K562 (cell line): ENCODE measurements at regions not wholly inside any gene's neighbourhood (a gene's known extent, or its start where the extent isn't known, plus 50 kb on each side); places are given as distances from the start of the nearest gene placed in this dataset.

Source experiments
- ATAC-seq: fragments of 200-7000 bp; cut with Tn5 transposase; 3 replicates; pipeline ENCODE4 v1.9.1; 2020; ENCODE audit warnings: moderate library complexity
- BruUV-seq: library from RNA; stranded (reverse); fragments of 400-500 nt; replicated peaks from 2 replicates; lab custom pipeline; 2021; lab: Mats Ljungman, UMichigan
- CTCF ChIA-PET: fragments of 300-600 bp; formaldehyde crosslinking; extraction: SDS; loops from one replicate; lab custom pipeline; 2021; ENCODE audit warnings: low intra/inter-chr PET ratio; lab: Yijun Ruan, JAX
- POLR2A ChIA-PET: fragments of 300-600, 350-650 bp; sonication (Branson Sonifier 250); formaldehyde crosslinking; extraction: SDS; loops from one replicate; lab custom pipeline; 2021; ENCODE audit warnings: antibody characterized with exemption, inconsistent platforms; lab: Yijun Ruan, JAX
- DNase-seq, 4 experiments: peaks; one replicate each; pipeline versions ENCODE4 v3.0.0 to v3.0.0-alpha.2; 2011 to 2018; ENCODE audit warnings: low spot score in 3 of 4, mixed read lengths in 3 of 4; ENCODE audit errors: extremely low read depth in 1 of 4
- FAIRE-seq: peaks from 2 replicates; lab custom pipeline; 2011; peaks lifted over from hg19 to GRCh38; lab: Jason Lieb, UNC
- H2AFZ ChIP-seq: 2 replicates; pipeline ENCODE4 v1.6.0; 2011; ENCODE audit warnings: low read depth, low read length, control low read depth, inconsistent platforms
- H3K27ac ChIP-seq: fragments of 200-600 bp; 3 replicates; pipeline ENCODE4 v1.8.0; 2011; ENCODE audit warnings: low read depth, mild to moderate bottlenecking, control low read depth, inconsistent platforms, low read length, moderate library complexity, mixed read lengths; ENCODE audit errors: extremely low read depth
- H3K27me3 ChIP-seq, 2 experiments: fragments of 300-600 bp in 1 of 2; 2 replicates in 1 of 2; 3 replicates in 1 of 2; pipeline versions ENCODE4 v1.6.0 to v1.8.0; 2011; ENCODE audit warnings: inconsistent platforms in 2 of 2, low read length in 2 of 2, mild to moderate bottlenecking in 1 of 2, mixed read lengths in 1 of 2, moderate library complexity in 1 of 2; ENCODE audit not compliant: control insufficient read depth in 2 of 2, insufficient read depth in 2 of 2
- H3K36me3 ChIP-seq: fragments of 300-600 bp; 3 replicates; pipeline ENCODE4 v1.8.0; 2011; ENCODE audit warnings: mild to moderate bottlenecking, low read length, inconsistent platforms; ENCODE audit not compliant: control insufficient read depth, insufficient read depth
- H3K4me1 ChIP-seq, 2 experiments: fragments of 200-600 bp in 1 of 2; replicated peaks in 1 of 2; 2 replicates in 1 of 2; 3 replicates in 1 of 2; pipeline versions ENCODE4 v1.5.1 to v1.8.0; 2011; ENCODE audit warnings: inconsistent platforms in 2 of 2, low read length in 2 of 2, mild to moderate bottlenecking in 1 of 2, mixed read lengths in 1 of 2, moderate library complexity in 1 of 2; ENCODE audit not compliant: control insufficient read depth in 2 of 2, insufficient read depth in 2 of 2
- H3K4me2 ChIP-seq: 2 replicates; pipeline ENCODE4 v1.6.1; 2011; ENCODE audit warnings: low read length, control low read depth, inconsistent platforms, mixed read lengths; ENCODE audit not compliant: insufficient read depth
- H3K4me3 ChIP-seq: fragments of 200-600 bp; sonication (generic), shearing (Covaris generic); 2 replicates; pipeline ENCODE4 v1.5.1; 2016; ENCODE audit warnings: control low read depth, inconsistent platforms
- H3K79me2 ChIP-seq: fragments of 200-600 bp; 3 replicates; pipeline ENCODE4 v1.8.0; 2011; ENCODE audit warnings: low read length, inconsistent platforms; ENCODE audit not compliant: control insufficient read depth, insufficient read depth
- H3K9ac ChIP-seq, 2 experiments: 2 replicates each; pipeline versions ENCODE4 v1.6.0 to v1.6.1; 2011; ENCODE audit warnings: low read depth in 2 of 2, low read length in 2 of 2, control low read depth in 1 of 2, inconsistent platforms in 1 of 2, mild to moderate bottlenecking in 1 of 2, mixed read lengths in 1 of 2; ENCODE audit not compliant: insufficient read depth in 1 of 2
- H3K9me1 ChIP-seq: one replicate; pipeline ENCODE4 v1.6.0; 2011; ENCODE audit warnings: inconsistent platforms, mild to moderate bottlenecking, low read length, moderate library complexity; ENCODE audit not compliant: control insufficient read depth, insufficient read depth
- H3K9me3 ChIP-seq: replicated peaks from 2 replicates; pipeline ENCODE4 v1.5.1; 2011; ENCODE audit warnings: low read depth, low read length, inconsistent platforms; ENCODE audit not compliant: control insufficient read depth, insufficient read depth
- H4K20me1 ChIP-seq: replicated peaks from 2 replicates; pipeline ENCODE4 v1.6.1; 2011; ENCODE audit warnings: low read length, inconsistent platforms, mixed read lengths; ENCODE audit not compliant: control insufficient read depth, insufficient read depth
- ESRRA ChIP-seq: fragments of 450-650 bp; IDR thresholded peaks from 2 replicates; pipeline ENCODE4 v1.6.1; 2014; ENCODE audit warnings: low read depth, mild to moderate bottlenecking, moderate library complexity, borderline replicate concordance
- FOS ChIP-seq: IDR thresholded peaks from 3 replicates; pipeline ENCODE4 v1.6.1; 2011; ENCODE audit not compliant: insufficient read length; ENCODE audit errors: extremely low read depth
- GTF2E2 ChIP-seq: fragments of 200-800 bp; sonication (Bioruptor generic); IDR thresholded peaks from 2 replicates; pipeline ENCODE4 v1.6.1; 2016; ENCODE audit warnings: missing genetic modification characterization, missing compliant biosample characterization
- IFI16 ChIP-seq: fragments of 250-450 bp; sonication (Bioruptor Pico); IDR thresholded peaks from 2 replicates; pipeline ENCODE4 v2.1.2; 2022; ENCODE audit warnings: mild to moderate bottlenecking, inconsistent platforms
- KAT7 ChIP-seq: sonication (generic); formaldehyde crosslinking; IDR thresholded peaks from 2 replicates; pipeline ENCODE4 v1.8.0; 2022; ENCODE audit warnings: missing genetic modification reagents, mild to moderate bottlenecking, borderline replicate concordance
- NFIX ChIP-seq: fragments of 250-450 bp; sonication (Bioruptor Pico); IDR thresholded peaks from 2 replicates; pipeline ENCODE4 v1.4.0; 2020; ENCODE audit warnings: low read depth, mild to moderate bottlenecking, moderate library complexity
- NR1H2 ChIP-seq: sonication (generic); formaldehyde crosslinking; IDR thresholded peaks from 2 replicates; pipeline ENCODE4 v1.4.0; 2020; ENCODE audit warnings: mild to moderate bottlenecking, missing genetic modification reagents
- NUFIP1 ChIP-seq: fragments of 450-650 bp; IDR thresholded peaks from 2 replicates; pipeline ENCODE4 v1.6.1; 2018; ENCODE audit not compliant: partially characterized antibody
- SAFB2 ChIP-seq: fragments of 200-400 bp; formaldehyde crosslinking; IDR thresholded peaks from 2 replicates; pipeline ENCODE4 v1.6.1; 2018; ENCODE audit warnings: borderline replicate concordance, low read length, low read depth, moderate library complexity; ENCODE audit not compliant: severe bottlenecking
- SIN3A ChIP-seq, 2 experiments: fragments of 150-350 bp in 1 of 2; IDR thresholded peaks; 2 replicates each; pipeline ENCODE4 v1.6.1; 2011 to 2016; ENCODE audit warnings: borderline replicate concordance in 2 of 2, low read depth in 2 of 2, low read length in 2 of 2, mild to moderate bottlenecking in 2 of 2, moderate library complexity in 2 of 2; ENCODE audit not compliant: control insufficient read depth in 1 of 2
- SREBF1 ChIP-seq: fragments of 150-350 bp; IDR thresholded peaks from 2 replicates; pipeline ENCODE4 v1.6.1; 2014; ENCODE audit warnings: antibody characterized with exemption, low read depth, low read length, borderline replicate concordance
- SRSF7 ChIP-seq: fragments of 200-400 bp; formaldehyde crosslinking; optimal IDR thresholded peaks from 2 replicates; pipeline ENCODE3; 2017; ENCODE audit warnings: mild to moderate bottlenecking, low read depth, low read length
- USF1 ChIP-seq: sonication (generic); formaldehyde crosslinking; IDR thresholded peaks from 2 replicates; pipeline ENCODE4 v1.9.0; 2022; ENCODE audit warnings: mild to moderate bottlenecking, missing genetic modification reagents
- ZBTB8A ChIP-seq: fragments of 450-650 bp; IDR thresholded peaks from 2 replicates; pipeline ENCODE4 v1.6.1; 2018; ENCODE audit warnings: mild to moderate bottlenecking, moderate library complexity; ENCODE audit not compliant: partially characterized antibody
- ZNF24 ChIP-seq: fragments of 450-650 bp; IDR thresholded peaks from 2 replicates; pipeline ENCODE4 v1.6.1; 2016
- WGBS: fragments of 100-300 bp; shearing (Covaris generic); methylation state at CpG from one replicate; pipeline ENCODE4 v1.1.6; 2016; ENCODE audit warnings: low coverage, mixed read lengths; ENCODE audit not compliant: insufficient coverage; ENCODE audit errors: missing lambda C conversion rate; 5-methylcytosine and 5-hydroxymethylcytosine counted together
- in situ Hi-C: fragments of 300-500 bp; cut with MboI; formaldehyde crosslinking; loops from 4 replicates; pipeline ENCODE4 v1.15.0; 2018; ENCODE audit warnings: inconsistent platforms, mixed read lengths
- intact Hi-C: fragments of 100-400 bp; cut with micrococcal nuclease; formaldehyde crosslinking; loops from 2 replicates; pipeline ENCODE4 v1.14.2; 2022
- TF ChIP-seq, protein P1 (sequence below): sonication (generic); formaldehyde crosslinking; IDR thresholded peaks from 2 replicates; pipeline ENCODE4 v1.8.1; 2022; ENCODE audit warnings: missing genetic modification reagents
- TF ChIP-seq, protein P2 (sequence below): sonication (generic); formaldehyde crosslinking; IDR thresholded peaks from 2 replicates; pipeline ENCODE4 v1.8.0; 2022; ENCODE audit warnings: mild to moderate bottlenecking, missing genetic modification reagents, borderline replicate concordance

DNA sequence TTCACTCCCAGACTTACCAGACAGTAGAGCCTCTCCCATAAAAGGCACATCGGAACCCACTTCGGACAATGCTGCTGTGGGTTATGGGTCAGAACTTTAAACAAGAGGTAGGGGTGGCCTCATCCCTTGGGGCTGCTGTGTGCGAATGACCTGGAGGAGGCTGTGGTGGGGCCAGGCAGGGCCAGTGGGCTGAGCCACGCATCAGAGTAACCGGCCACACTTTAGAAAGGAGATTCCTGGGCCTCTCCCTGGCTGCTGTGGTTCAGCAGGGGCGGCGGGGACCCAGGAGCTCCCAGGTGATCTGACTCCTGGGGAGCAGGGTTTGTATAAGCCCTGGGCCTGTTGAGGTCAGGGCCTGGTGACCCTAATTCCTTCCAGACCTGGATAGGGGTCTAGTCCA is 110.2 kb upstream of the C1orf174 start (continued):
- no peak for TF ChIP-seq SRSF7

DNA sequence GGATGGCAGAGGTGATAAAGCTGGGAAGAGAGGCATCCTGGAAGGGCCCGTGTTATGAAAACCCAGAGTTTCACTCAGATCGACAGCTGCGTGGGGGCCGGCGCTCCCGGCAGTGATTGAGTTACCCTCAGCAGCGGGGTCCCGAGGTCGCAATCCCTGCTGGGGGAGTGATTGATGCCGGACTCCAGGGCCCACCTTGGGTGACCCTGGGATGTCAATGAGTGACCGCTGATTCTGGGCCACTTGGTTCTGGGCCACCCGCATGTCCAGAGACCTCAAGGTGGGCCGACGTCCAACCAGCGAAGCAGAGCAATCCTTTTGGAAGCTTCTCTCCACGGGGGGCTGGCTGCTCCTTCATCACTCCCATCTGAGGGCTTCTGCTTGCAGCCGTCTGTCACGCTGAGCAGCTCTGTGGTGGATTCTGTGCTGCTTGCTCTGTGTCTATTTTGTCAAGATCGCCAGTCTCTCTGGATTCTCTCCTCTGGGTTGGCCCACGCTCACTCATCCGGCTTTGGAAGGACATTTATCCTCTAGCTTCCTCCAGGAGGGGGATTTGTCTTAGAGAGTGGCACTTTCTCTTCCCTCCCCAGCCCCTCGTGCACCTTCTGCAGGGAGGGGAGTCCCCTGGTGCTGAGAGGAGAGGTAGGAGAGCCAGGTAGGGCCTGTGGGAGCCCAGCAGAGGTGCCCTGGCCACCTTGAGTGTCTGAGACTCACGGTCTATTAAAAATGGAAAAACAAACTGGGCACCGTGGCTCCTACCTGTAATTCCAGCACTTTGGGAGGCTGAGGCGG is 110.9 kb upstream of the C1orf174 start:
- H3K4me3 ChIP-seq: no peak overlapping the region
- H3K4me2 ChIP-seq: no peak overlapping the region
- DNase-seq: no peak
- H3K4me1 ChIP-seq: peaks cover 0 to 9% of the 10 kb centered on the region in 2 experiments; a peak in 2 of 5 replicates
- no peaks in the 10 kb centered on the region for H3K9me3 ChIP-seq
- ATAC-seq: no peak
- FAIRE-seq: no peak
- no TSS peak for BruUV-seq
- intact Hi-C loops (no loop called here), in situ Hi-C loops (no loop called here)
- ChIA-PET POLR2A (no interaction called here), CTCF (no interaction called here)
- no peaks in the 10 kb centered on the region for H4K20me1 ChIP-seq
- no peaks in the 10 kb centered on the region for H3K9me1 ChIP-seq
- no peaks in the 10 kb centered on the region for H3K36me3 ChIP-seq
- no peak overlapping the region for H3K27ac ChIP-seq
- H2AFZ ChIP-seq: no peak overlapping the region
- H3K79me2 ChIP-seq: no peaks in the 10 kb centered on the region
- WGBS: 14% methylated on average over 25 of the region's 25 CpGs
- peaks cover 0 to 8% of the 10 kb centered on the region in 2 experiments; a peak in 2 of 5 replicates for H3K27me3 ChIP-seq
- H3K9ac ChIP-seq: no peak overlapping the region
- TF ChIP-seq ESRRA: no peak
- TF ChIP-seq KAT7: no peak
- no peak for TF ChIP-seq NR1H2 (CRISPR knock-in tag)
- TF ChIP-seq FOS: no peak
- no peak for TF ChIP-seq NFIX (CRISPR knock-in tag)
- no peak for TF ChIP-seq GTF2E2 (tag)
- no peak for TF ChIP-seq SIN3A (IDR thresholded peaks at IDR 0.05; ENCODE audit: borderline replicate concordance in 2 of 2, control insufficient read depth in 1 of 2, low read depth in 2 of 2, low read length in 2 of 2)
- TF ChIP-seq ZBTB8A: no peak
- TF ChIP-seq SREBF1: no peak
- no peak for TF ChIP-seq USF1 (CRISPR knock-in tag)
- TF ChIP-seq ZNF24: no peak
- TF ChIP-seq IFI16: no peak
- TF ChIP-seq NUFIP1: no peak
- no peak for TF ChIP-seq SAFB2
- TF ChIP-seq, protein P1, sequence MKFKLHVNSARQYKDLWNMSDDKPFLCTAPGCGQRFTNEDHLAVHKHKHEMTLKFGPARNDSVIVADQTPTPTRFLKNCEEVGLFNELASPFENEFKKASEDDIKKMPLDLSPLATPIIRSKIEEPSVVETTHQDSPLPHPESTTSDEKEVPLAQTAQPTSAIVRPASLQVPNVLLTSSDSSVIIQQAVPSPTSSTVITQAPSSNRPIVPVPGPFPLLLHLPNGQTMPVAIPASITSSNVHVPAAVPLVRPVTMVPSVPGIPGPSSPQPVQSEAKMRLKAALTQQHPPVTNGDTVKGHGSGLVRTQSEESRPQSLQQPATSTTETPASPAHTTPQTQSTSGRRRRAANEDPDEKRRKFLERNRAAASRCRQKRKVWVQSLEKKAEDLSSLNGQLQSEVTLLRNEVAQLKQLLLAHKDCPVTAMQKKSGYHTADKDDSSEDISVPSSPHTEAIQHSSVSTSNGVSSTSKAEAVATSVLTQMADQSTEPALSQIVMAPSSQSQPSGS (CRISPR knock-in tag): no peak
- TF ChIP-seq, protein P2, sequence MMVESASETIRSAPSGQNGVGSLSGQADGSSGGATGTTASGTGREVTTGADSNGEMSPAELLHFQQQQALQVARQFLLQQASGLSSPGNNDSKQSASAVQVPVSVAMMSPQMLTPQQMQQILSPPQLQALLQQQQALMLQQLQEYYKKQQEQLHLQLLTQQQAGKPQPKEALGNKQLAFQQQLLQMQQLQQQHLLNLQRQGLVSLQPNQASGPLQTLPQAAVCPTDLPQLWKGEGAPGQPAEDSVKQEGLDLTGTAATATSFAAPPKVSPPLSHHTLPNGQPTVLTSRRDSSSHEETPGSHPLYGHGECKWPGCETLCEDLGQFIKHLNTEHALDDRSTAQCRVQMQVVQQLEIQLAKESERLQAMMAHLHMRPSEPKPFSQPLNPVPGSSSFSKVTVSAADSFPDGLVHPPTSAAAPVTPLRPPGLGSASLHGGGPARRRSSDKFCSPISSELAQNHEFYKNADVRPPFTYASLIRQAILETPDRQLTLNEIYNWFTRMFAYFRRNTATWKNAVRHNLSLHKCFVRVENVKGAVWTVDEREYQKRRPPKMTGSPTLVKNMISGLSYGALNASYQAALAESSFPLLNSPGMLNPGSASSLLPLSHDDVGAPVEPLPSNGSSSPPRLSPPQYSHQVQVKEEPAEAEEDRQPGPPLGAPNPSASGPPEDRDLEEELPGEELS (CRISPR knock-in tag): no peak
